Gastroesophageal sphincter (tissue), 3 donors: ENCODE measurements at regions not wholly inside any gene's neighbourhood (a gene's known extent, or its start where the extent isn't known, plus 50 kb on each side); places are given as distances from the start of the nearest gene placed in this dataset.

ENCODE experiments used
- POLR2AphosphoS5 ChIP-seq: sonication (generic); formaldehyde crosslinking; IDR thresholded peaks from one replicate; pipeline ENCODE4 v1.6.1; 2017; ENCODE audit warnings: antibody characterized with exemption
- TF ChIP-seq, protein P1 (sequence below), 4 experiments: fragments of 200-600 bp in 2 of 4; fragments of 450-650 bp in 2 of 4; sonication (generic) in 1 of 4; IDR thresholded peaks; one replicate each; pipeline ENCODE4 v1.5.1; 2017 to 2019; ENCODE audit warnings: antibody characterized with exemption in 4 of 4, mild to moderate bottlenecking in 2 of 4, moderate library complexity in 2 of 4

DNA sequence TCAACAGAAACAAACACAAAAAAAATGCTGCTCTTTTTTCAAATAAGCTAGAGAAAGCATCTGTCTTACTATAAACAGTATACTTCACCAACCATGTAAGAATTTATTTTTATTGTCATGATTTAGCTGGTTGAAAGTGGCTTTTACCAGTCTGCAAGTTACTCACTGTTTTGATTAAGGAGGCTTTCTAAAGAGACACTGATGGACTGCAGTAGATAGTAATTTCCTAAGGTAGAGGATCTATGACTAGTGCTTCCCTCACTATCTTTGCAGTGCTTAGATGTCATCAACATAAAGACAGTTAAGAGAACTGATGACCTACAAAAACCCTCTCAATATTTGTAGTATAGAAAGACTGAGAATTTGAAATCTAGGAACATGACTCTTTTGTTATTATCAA, 846.2 kb upstream of the AGA start:
- TF ChIP-seq, protein P1, sequence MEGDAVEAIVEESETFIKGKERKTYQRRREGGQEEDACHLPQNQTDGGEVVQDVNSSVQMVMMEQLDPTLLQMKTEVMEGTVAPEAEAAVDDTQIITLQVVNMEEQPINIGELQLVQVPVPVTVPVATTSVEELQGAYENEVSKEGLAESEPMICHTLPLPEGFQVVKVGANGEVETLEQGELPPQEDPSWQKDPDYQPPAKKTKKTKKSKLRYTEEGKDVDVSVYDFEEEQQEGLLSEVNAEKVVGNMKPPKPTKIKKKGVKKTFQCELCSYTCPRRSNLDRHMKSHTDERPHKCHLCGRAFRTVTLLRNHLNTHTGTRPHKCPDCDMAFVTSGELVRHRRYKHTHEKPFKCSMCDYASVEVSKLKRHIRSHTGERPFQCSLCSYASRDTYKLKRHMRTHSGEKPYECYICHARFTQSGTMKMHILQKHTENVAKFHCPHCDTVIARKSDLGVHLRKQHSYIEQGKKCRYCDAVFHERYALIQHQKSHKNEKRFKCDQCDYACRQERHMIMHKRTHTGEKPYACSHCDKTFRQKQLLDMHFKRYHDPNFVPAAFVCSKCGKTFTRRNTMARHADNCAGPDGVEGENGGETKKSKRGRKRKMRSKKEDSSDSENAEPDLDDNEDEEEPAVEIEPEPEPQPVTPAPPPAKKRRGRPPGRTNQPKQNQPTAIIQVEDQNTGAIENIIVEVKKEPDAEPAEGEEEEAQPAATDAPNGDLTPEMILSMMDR (IDR thresholded peaks at IDR 0.05), result no peak
- TF ChIP-seq POLR2AphosphoS5, result no peak
